ENCODE measurements at regions not wholly inside any gene's neighbourhood (a gene's known extent, or its start where the extent isn't known, plus 50 kb on each side); places are given as distances from the start of the nearest gene placed in this dataset.

DNA sequence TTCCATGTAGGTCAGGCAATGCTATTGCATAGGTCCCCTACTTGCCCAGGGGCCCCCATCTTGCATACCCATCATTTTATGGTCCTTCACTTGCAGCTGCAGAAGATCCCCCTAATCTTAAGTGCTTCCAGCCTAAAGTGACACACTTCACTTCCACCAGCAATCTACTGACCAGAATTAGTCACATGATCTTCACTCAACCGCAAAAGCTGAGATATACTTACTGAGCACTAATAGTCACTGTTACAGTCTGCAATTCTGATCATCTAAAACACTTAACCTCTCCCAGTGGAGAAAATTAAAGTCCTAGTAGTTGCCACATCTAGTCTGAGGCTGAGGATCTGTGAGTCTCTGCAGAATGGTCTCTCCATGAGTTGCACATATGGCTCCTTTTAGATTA is 82.1 kb downstream of the AREG start:
- TF ChIP-seq, protein P1, sequence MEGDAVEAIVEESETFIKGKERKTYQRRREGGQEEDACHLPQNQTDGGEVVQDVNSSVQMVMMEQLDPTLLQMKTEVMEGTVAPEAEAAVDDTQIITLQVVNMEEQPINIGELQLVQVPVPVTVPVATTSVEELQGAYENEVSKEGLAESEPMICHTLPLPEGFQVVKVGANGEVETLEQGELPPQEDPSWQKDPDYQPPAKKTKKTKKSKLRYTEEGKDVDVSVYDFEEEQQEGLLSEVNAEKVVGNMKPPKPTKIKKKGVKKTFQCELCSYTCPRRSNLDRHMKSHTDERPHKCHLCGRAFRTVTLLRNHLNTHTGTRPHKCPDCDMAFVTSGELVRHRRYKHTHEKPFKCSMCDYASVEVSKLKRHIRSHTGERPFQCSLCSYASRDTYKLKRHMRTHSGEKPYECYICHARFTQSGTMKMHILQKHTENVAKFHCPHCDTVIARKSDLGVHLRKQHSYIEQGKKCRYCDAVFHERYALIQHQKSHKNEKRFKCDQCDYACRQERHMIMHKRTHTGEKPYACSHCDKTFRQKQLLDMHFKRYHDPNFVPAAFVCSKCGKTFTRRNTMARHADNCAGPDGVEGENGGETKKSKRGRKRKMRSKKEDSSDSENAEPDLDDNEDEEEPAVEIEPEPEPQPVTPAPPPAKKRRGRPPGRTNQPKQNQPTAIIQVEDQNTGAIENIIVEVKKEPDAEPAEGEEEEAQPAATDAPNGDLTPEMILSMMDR (IDR thresholded peaks at IDR 0.05) = no peak
- no peak for TF ChIP-seq POLR2A (IDR thresholded peaks at IDR 0.05)

Measured in lower leg skin (tissue), 3 donors.